IMR-90 (cell line): ENCODE measurements at regions not wholly inside any gene's neighbourhood (a gene's known extent, or its start where the extent isn't known, plus 50 kb on each side); places are given as distances from the start of the nearest gene placed in this dataset.

Experiments
- ATAC-seq: fragments of 200-7000 bp; cut with Tn5 transposase; 2 replicates; pipeline ENCODE4 v1.9.1; 2020; ENCODE audit warnings: low read depth, mild to moderate bottlenecking, moderate library complexity
- BruUV-seq: library from RNA; stranded (reverse); fragments of 400-500 nt; replicated peaks from 2 replicates; lab custom pipeline; 2021; lab: Mats Ljungman, UMichigan
- CTCF ChIA-PET: fragments of 300-600 bp; formaldehyde crosslinking; extraction: SDS; loops from one replicate; lab custom pipeline; 2021; ENCODE audit warnings: antibody characterized with exemption; lab: Yijun Ruan, JAX
- POLR2A ChIA-PET: fragments of 300-600 bp; sonication (Branson Sonifier 250); formaldehyde crosslinking; loops from one replicate; lab custom pipeline; 2022; ENCODE audit warnings: antibody characterized with exemption; ENCODE audit not compliant: unreplicated experiment; lab: Charles Lee
- DNase-seq: peaks from one replicate; pipeline ENCODE4 v3.0.0; 2013
- H2AFZ ChIP-seq: replicated peaks from 2 replicates; pipeline ENCODE3; 2013; ENCODE audit warnings: low read length, mild to moderate bottlenecking; ENCODE audit not compliant: poor library complexity
- H2AK5ac ChIP-seq: 2 replicates; pipeline ENCODE4 v1.6.1; 2013; ENCODE audit warnings: low read depth, low read length, inconsistent platforms
- H2AK9ac ChIP-seq: replicated peaks from 2 replicates; pipeline ENCODE3; 2013; ENCODE audit warnings: mild to moderate bottlenecking, low read depth, low read length, moderate library complexity; ENCODE audit not compliant: poor library complexity
- H2BK120ac ChIP-seq: 2 replicates; pipeline ENCODE4 v1.6.1; 2013; ENCODE audit warnings: low read depth, low read length, inconsistent platforms
- H2BK15ac ChIP-seq: 3 replicates; pipeline ENCODE4 v1.6.1; 2013; ENCODE audit warnings: low read depth, low read length, inconsistent platforms
- H2BK20ac ChIP-seq: 2 replicates; pipeline ENCODE4 v1.6.1; 2013; ENCODE audit warnings: low read depth, mild to moderate bottlenecking, inconsistent platforms, low read length, moderate library complexity
- H2BK5ac ChIP-seq: 2 replicates; pipeline ENCODE4 v1.6.1; 2013; ENCODE audit warnings: mild to moderate bottlenecking, low read depth, low read length, inconsistent platforms; ENCODE audit not compliant: poor library complexity, severe bottlenecking
- H3K14ac ChIP-seq: replicated peaks from 2 replicates; pipeline ENCODE4 v1.6.1; 2013; ENCODE audit warnings: low read depth, low read length, inconsistent platforms
- H3K18ac ChIP-seq: 2 replicates; pipeline ENCODE4 v1.6.1; 2013; ENCODE audit warnings: low read depth, low read length, control low read depth
- H3K23ac ChIP-seq: 2 replicates; pipeline ENCODE4 v1.6.1; 2013; ENCODE audit warnings: low read depth, low read length, inconsistent platforms
- H3K27ac ChIP-seq: 2 replicates; pipeline ENCODE4 v1.5.1; 2013; ENCODE audit warnings: mild to moderate bottlenecking, control low read depth, low read length; ENCODE audit not compliant: insufficient read depth
- H3K27me3 ChIP-seq: 2 replicates; pipeline ENCODE4 v1.6.1; 2013; ENCODE audit warnings: low read length; ENCODE audit not compliant: control insufficient read depth, insufficient read depth
- H3K36me3 ChIP-seq: 2 replicates; pipeline ENCODE4 v1.6.1; 2013; ENCODE audit warnings: low read length, mixed read lengths; ENCODE audit not compliant: control insufficient read depth, insufficient read depth
- H3K4ac ChIP-seq: 2 replicates; pipeline ENCODE4 v1.6.1; 2013; ENCODE audit warnings: low read depth, low read length, inconsistent platforms
- H3K4me1 ChIP-seq: 2 replicates; pipeline ENCODE4 v1.6.1; 2013; ENCODE audit warnings: low read length, mixed read lengths; ENCODE audit not compliant: control insufficient read depth, insufficient read depth
- H3K4me2 ChIP-seq: 2 replicates; pipeline ENCODE4 v1.6.1; 2013; ENCODE audit warnings: low read depth, mild to moderate bottlenecking, control low read depth, low read length, moderate library complexity
- H3K4me3 ChIP-seq: 2 replicates; pipeline ENCODE4 v1.5.1; 2013; ENCODE audit warnings: low read depth, mild to moderate bottlenecking, control low read depth, low read length, moderate library complexity; ENCODE audit not compliant: insufficient read depth
- H3K56ac ChIP-seq: 2 replicates; pipeline ENCODE4 v1.6.1; 2013; ENCODE audit warnings: low read length, inconsistent platforms; ENCODE audit not compliant: insufficient read depth; ENCODE audit errors: extremely low read depth
- H3K79me1 ChIP-seq, 2 experiments: 2 replicates each; pipeline ENCODE4 v1.6.1; 2013; ENCODE audit warnings: low read length in 2 of 2, inconsistent platforms in 1 of 2, low read depth in 1 of 2
- H3K9ac ChIP-seq: 2 replicates; pipeline ENCODE4 v1.6.1; 2013; ENCODE audit warnings: low read depth, low read length, control low read depth
- H3K9me1 ChIP-seq: 2 replicates; pipeline ENCODE4 v1.6.1; 2013; ENCODE audit warnings: low read length, inconsistent platforms; ENCODE audit not compliant: insufficient read depth
- H3K9me3 ChIP-seq: 2 replicates; pipeline ENCODE4 v1.6.1; 2013; ENCODE audit warnings: low read length; ENCODE audit not compliant: control insufficient read depth, insufficient read depth
- H4K20me1 ChIP-seq: 2 replicates; pipeline ENCODE4 v1.6.1; 2013; ENCODE audit warnings: low read length, inconsistent platforms; ENCODE audit not compliant: insufficient read depth
- H4K5ac ChIP-seq: 2 replicates; pipeline ENCODE4 v1.6.1; 2013; ENCODE audit warnings: mild to moderate bottlenecking, low read depth, low read length, control low read depth
- H4K8ac ChIP-seq, 2 experiments: 2 replicates each; pipeline ENCODE4 v1.6.1; 2013; ENCODE audit warnings: low read depth in 2 of 2, low read length in 2 of 2, control low read depth in 1 of 2, inconsistent platforms in 1 of 2
- H4K91ac ChIP-seq: 2 replicates; pipeline ENCODE4 v1.6.1; 2013; ENCODE audit warnings: low read depth, low read length, inconsistent platforms; ENCODE audit not compliant: insufficient read depth
- CHD1 ChIP-seq: IDR thresholded peaks from 2 replicates; pipeline ENCODE4 v1.6.1; 2012; ENCODE audit warnings: low read depth, low read length, improper control_type of control experiment
- POLR2A ChIP-seq: IDR thresholded peaks from 2 replicates; pipeline ENCODE4 v1.6.1; 2012; ENCODE audit warnings: mild to moderate bottlenecking, low read depth, low read length
- RAD21 ChIP-seq: IDR thresholded peaks from 2 replicates; pipeline ENCODE4 v1.6.1; 2012; ENCODE audit warnings: low read length, improper control_type of control experiment
- RCOR1 ChIP-seq: IDR thresholded peaks from 2 replicates; pipeline ENCODE4 v1.6.1; 2012; ENCODE audit warnings: mild to moderate bottlenecking, low read length, improper control_type of control experiment; ENCODE audit not compliant: insufficient replicate concordance
- RFX5 ChIP-seq: IDR thresholded peaks from 2 replicates; pipeline ENCODE4 v1.8.0; 2012; ENCODE audit warnings: low read depth, mild to moderate bottlenecking, low read length, moderate library complexity
- SMC3 ChIP-seq: fragments of 150-350 bp; IDR thresholded peaks from 2 replicates; pipeline ENCODE4 v1.6.1; 2016; ENCODE audit warnings: low read depth, mild to moderate bottlenecking, antibody characterized with exemption, low read length, moderate library complexity
- WGBS, 2 experiments: methylation state at CpG; one replicate each; pipeline versions ENCODE4 v1.1.5 to v1.1.7; 2013; ENCODE audit warnings: missing lambda C conversion rate in 2 of 2; ENCODE audit not compliant: insufficient read length in 1 of 2; ENCODE audit errors: extremely low coverage in 2 of 2; 5-methylcytosine and 5-hydroxymethylcytosine counted together
- dilution Hi-C: fragments of 300-500 bp; cut with HindIII; formaldehyde crosslinking; loops from one replicate; pipeline ENCODE4 v1.14.3; 2018; ENCODE audit warnings: low sequenced_read_pairs; ENCODE audit not compliant: unreplicated experiment
- in situ Hi-C: fragments of 300-500 bp; cut with MboI; formaldehyde crosslinking; loops from 3 replicates; pipeline ENCODE4 v1.14.3; 2019; ENCODE audit warnings: low sequenced_read_pairs, inconsistent platforms, mixed read lengths
- intact Hi-C: fragments of 100-400 bp; cut with micrococcal nuclease; formaldehyde crosslinking; loops from 2 replicates; pipeline ENCODE4 v1.10.0; 2022

DNA sequence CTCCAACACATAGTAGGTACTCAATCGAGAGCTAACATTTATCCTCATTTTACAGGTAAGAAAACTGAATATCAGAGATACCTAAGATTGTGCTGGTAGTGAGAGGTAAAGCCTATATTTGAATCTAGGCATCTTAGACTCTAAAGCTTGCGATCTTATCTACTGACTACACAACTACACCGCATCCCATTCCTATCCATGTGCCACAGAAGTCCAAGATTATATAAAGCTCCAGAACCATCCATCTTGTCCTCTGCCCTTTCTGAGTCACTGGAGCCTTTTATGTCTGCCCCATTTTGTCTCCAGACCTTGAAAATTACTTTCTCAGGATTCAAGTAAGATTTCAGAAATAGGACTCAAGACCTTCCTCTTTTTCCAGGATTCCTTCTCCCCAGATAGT, 84.4 kb downstream of the OR5AK2 start:
- ATAC-seq (no peak), DNase-seq (peak; percentile 8)
- Histone ChIP-seq H3K9me3 (no peaks in the 10 kb centered on the region), H3K14ac (0 out of 2 replicates have a peak overlapping the region, but pooled peaks have one; percentile 22), H2AK9ac (no peak overlapping the region), H4K5ac (peak overlapping the region; percentile 13; the same call in 1 of the 2 replicates), H4K20me1 (no peaks in the 10 kb centered on the region), H2AK5ac (peak overlapping the region; percentile 43; the same call in 1 of the 2 replicates), H2AFZ (no peak overlapping the region), H3K27me3 (no peaks in the 10 kb centered on the region), H3K18ac (peak overlapping the region; percentile 64; the same call in 1 of the 2 replicates), H2BK15ac (peak overlapping the region; percentile 64; the same call in 1 of the 3 replicates), H2BK5ac (peak overlapping the region; percentile 64), H3K36me3 (no peaks in the 10 kb centered on the region), H3K4ac (peak overlapping the region; percentile 62), H3K4me2 (no peak overlapping the region), H2BK20ac (peak overlapping the region; percentile 56; the same call in 1 of the 2 replicates), H3K56ac (no peak overlapping the region), H2BK120ac (peak overlapping the region; percentile 55), H3K9ac (no peak overlapping the region), H3K4me1 (peaks cover 4% of the 10 kb centered on the region), H4K8ac (no peak overlapping the region), H3K27ac (no peak overlapping the region; the same call in 1 of the 2 replicates), H4K91ac (peak overlapping the region; percentile 47; the same call in 1 of the 2 replicates), H3K4me3 (no peak overlapping the region), H3K79me1 (no peaks in the 10 kb centered on the region), H3K23ac (no peak overlapping the region), H3K9me1 (peaks cover 5% of the 10 kb centered on the region)
- ChIA-PET CTCF (interaction anchor here (0.7 to 1.9 kb wide), 2 partner anchors 43 to 176 kb away, joined by 3 to 7 read pairs; no protein-coding TSS in a partner anchor), POLR2A (interaction anchor here (0.6 kb wide), 1 partner anchor 195 kb away, joined by 4 read pairs; no protein-coding TSS in a partner anchor)
- intact Hi-C loops (loop anchor here (2.0 to 5.0 kb wide), 2 partner anchors 139 to 182 kb away; no protein-coding TSS in a partner anchor), in situ Hi-C loops (no loop called here), dilution Hi-C loops (no loop called here)
- WGBS, 2 experiments: 86% methylated on average over 1 of the region's 3 CpGs; no CpG with 5 or more reads in 1 of the 2 experiments
- BruUV-seq: no TSS peak
- TF ChIP-seq SMC3 (no peak), RFX5 (no peak), RCOR1 (no peak), RAD21 (no peak), POLR2A (no peak), CHD1 (no peak)
